ENCODE measurements at regions not wholly inside any gene's neighbourhood (a gene's known extent, or its start where the extent isn't known, plus 50 kb on each side); places are given as distances from the start of the nearest gene placed in this dataset.

DNA sequence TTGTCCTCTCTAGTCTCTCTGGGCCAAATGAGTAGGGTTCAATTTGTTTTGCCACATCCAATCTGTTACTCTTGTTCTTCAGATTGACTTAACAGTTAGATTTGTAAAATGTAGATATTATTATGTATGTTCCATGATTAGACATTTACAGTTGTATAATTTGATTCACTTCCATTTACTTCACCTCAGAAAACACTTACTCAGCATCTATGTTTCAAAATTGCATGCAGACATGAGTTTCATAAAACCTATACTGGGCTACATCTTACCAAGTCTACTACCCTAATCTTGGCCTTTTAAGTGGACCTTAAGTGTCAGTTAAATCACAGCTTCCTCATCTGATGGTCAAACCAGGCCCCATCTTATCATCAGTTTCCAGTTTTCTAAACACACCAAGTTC lies 1181.2 kb upstream of the CDH9 start:
- TF ChIP-seq GATA2 (IDR thresholded peaks at IDR 0.05; ENCODE audit: low read depth, low read length) (no peak), GATA3 (IDR thresholded peaks at IDR 0.05; ENCODE audit: low read depth, low read length) (no peak)
